ENCODE measurements at regions not wholly inside any gene's neighbourhood (a gene's known extent, or its start where the extent isn't known, plus 50 kb on each side); places are given as distances from the start of the nearest gene placed in this dataset.
A peak's percentile ranks its signal among the peaks of the same experiment; 100 is the strongest.
"Not testable (repeated sequence)": the region's sequence is repeated elsewhere in the genome, so short reads cannot be mapped to it uniquely, and the experiment has no call there.

DNA sequence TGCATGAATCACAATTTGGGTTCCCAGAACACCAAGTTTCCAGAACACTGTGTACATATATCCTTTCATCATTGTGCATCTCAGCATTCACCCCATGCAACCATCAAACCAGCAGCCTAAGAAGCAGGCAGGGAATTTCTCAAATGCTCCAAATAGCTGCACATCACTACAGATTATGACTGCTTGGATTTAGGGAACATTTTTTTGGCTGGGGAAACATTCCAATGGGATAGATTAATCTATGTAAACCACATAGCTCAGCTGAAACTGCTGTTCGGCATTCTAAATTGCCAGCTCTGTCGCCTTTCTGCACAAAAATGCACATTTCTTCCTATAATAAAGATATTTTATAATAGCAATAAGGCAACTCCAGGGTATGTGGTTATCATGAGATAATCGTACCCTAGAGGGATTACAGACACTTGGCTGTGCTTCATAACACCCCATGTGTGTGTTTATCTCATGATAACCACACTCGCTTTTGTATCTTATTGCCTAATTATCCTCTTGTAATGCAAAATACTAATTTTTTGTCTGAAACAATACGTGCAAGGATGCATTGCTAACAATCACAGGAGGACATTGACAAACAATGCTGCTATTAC, 483.7 kb upstream of the DPH6 start:
- H3K4me3 ChIP-seq (replicated peaks in 1 of 4; ENCODE audit: control extremely low read depth in 1 of 4, insufficient read depth in 1 of 4, low read depth in 3 of 4, low read length in 4 of 4) = no peak overlapping the region
- no peaks in the 10 kb centered on the region for H3K27me3 ChIP-seq (ENCODE audit: control insufficient read depth, insufficient read depth, low read length)
- H3K27ac ChIP-seq (ENCODE audit: insufficient read depth, low read length) = no peak overlapping the region
- H3K4me1 ChIP-seq (ENCODE audit: control insufficient read depth, extremely low read depth, insufficient read depth, low read length) = peaks cover 2% of the 10 kb centered on the region
- H3K36me3 ChIP-seq (ENCODE audit: control insufficient read depth, insufficient read depth, low read length) = no peaks in the 10 kb centered on the region
- no peaks in the 10 kb centered on the region for H3K9me3 ChIP-seq (ENCODE audit: control insufficient read depth, insufficient read depth, low read depth, low read length)
- no peak overlapping the region for H2AFZ ChIP-seq (ENCODE audit: low read length)
- H4K20me1 ChIP-seq (ENCODE audit: control insufficient read depth, extremely low read depth, insufficient read depth, low read length) = no peaks in the 10 kb centered on the region
- peak; percentile 67 to 86 for DNase-seq (ENCODE audit: low read depth in 2 of 2)
- TF ChIP-seq EZH2 (IDR thresholded peaks at IDR 0.05; ENCODE audit: low read length, missing control alignments) = no peak
- TF ChIP-seq, protein P1, sequence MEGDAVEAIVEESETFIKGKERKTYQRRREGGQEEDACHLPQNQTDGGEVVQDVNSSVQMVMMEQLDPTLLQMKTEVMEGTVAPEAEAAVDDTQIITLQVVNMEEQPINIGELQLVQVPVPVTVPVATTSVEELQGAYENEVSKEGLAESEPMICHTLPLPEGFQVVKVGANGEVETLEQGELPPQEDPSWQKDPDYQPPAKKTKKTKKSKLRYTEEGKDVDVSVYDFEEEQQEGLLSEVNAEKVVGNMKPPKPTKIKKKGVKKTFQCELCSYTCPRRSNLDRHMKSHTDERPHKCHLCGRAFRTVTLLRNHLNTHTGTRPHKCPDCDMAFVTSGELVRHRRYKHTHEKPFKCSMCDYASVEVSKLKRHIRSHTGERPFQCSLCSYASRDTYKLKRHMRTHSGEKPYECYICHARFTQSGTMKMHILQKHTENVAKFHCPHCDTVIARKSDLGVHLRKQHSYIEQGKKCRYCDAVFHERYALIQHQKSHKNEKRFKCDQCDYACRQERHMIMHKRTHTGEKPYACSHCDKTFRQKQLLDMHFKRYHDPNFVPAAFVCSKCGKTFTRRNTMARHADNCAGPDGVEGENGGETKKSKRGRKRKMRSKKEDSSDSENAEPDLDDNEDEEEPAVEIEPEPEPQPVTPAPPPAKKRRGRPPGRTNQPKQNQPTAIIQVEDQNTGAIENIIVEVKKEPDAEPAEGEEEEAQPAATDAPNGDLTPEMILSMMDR (conservative IDR thresholded peaks at IDR 0.05 in 1 of 2, IDR thresholded peaks at IDR 0.05 in 1 of 2; ENCODE audit: low read depth in 1 of 2, low read length in 2 of 2) = no peak
- H3K79me2 ChIP-seq (ENCODE audit: control insufficient read depth, insufficient read depth, low read length) = no peaks in the 10 kb centered on the region
- H3K9ac ChIP-seq (ENCODE audit: insufficient read depth, low read length) = no peak overlapping the region
- no peak overlapping the region for H3K4me2 ChIP-seq (ENCODE audit: extremely low read depth, insufficient read depth, low read length)

DNA sequence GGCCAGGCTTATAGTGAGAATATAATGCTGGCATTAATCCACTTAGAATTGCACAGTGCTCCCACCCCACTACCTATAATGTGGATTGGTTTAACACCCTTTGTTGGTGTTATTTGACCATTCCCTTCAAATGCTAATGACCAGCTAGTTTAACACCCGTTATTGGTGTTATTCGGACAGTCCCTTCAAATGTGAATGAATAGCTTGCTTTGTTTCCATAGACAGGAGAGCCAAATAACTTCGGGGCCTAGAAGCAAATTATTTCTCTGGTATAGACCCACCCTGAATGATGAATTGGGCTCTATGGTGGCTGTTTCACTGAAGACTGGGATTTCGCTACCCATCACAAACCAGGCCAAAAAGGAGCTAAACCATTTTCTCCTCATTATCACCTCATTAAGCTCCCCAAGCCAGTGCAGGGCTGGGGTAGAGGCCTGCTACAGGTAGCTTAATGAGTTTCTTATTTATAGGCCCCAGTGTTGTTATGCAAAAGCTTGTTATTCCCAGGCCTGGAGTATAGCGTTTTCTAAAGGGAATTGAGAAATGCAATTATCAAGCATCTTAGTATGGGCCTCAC, 494.1 kb upstream of the DPH6 start:
- Histone ChIP-seq H3K4me1 (ENCODE audit: control insufficient read depth, extremely low read depth, insufficient read depth, low read length) (no peaks in the 10 kb centered on the region), H3K27ac (ENCODE audit: insufficient read depth, low read length) (no peak overlapping the region), H3K9ac (ENCODE audit: insufficient read depth, low read length) (no peak overlapping the region), H3K9me3 (ENCODE audit: control insufficient read depth, insufficient read depth, low read depth, low read length) (no peaks in the 10 kb centered on the region), H3K27me3 (ENCODE audit: control insufficient read depth, insufficient read depth, low read length) (no peaks in the 10 kb centered on the region), H3K79me2 (ENCODE audit: control insufficient read depth, insufficient read depth, low read length) (no peaks in the 10 kb centered on the region), H3K36me3 (ENCODE audit: control insufficient read depth, insufficient read depth, low read length) (no peaks in the 10 kb centered on the region), H3K4me2 (ENCODE audit: extremely low read depth, insufficient read depth, low read length) (no peak overlapping the region), H2AFZ (ENCODE audit: low read length) (no peak overlapping the region), H4K20me1 (ENCODE audit: control insufficient read depth, extremely low read depth, insufficient read depth, low read length) (no peaks in the 10 kb centered on the region), H3K4me3 (replicated peaks in 1 of 4; ENCODE audit: control extremely low read depth in 1 of 4, insufficient read depth in 1 of 4, low read depth in 3 of 4, low read length in 4 of 4) (no peak overlapping the region)
- no peak for TF ChIP-seq EZH2 (IDR thresholded peaks at IDR 0.05; ENCODE audit: low read length, missing control alignments)
- TF ChIP-seq, protein P1 (conservative IDR thresholded peaks at IDR 0.05 in 1 of 2, IDR thresholded peaks at IDR 0.05 in 1 of 2; ENCODE audit: low read depth in 1 of 2, low read length in 2 of 2) = no peak
- DNase-seq (ENCODE audit: low read depth in 2 of 2) = no peak

DNA sequence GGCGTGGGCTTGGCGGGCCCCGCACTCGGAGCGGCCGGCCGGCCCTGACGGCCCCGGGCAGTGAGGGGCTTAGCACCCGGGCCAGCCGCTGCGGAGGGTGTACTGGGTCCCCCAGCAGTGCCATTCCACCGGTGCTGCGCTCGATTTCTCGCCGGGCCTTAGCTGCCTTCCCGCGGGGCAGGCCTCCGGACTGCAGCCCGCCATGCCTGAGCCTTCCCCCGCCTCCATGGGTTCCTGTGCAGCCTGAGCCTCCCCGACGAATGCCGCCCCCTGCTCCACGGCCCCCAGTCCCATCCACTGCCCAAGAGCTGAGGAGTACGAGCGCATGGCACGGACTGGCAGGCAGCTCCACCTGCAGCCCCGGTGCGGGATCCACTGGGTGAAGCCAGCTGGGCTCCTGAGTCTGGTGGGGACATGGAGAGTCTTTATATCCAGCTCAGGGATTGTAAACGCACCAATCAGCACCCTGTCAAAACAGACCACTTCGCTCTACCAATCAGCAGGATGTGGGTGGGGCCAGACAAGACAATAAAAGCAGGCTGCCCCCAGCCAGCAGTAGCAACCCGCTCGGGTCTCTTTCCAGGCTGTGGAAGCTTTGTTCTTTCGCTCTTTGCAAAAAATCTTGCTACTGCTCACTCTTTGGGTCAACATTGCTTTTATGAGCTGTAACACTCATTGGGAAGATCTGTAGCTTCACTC, 501.2 kb upstream of the DPH6 start:
- not testable (repeated sequence) for H3K4me3 ChIP-seq (replicated peaks in 1 of 4; ENCODE audit: control extremely low read depth in 1 of 4, insufficient read depth in 1 of 4, low read depth in 3 of 4, low read length in 4 of 4); H3K9me3 ChIP-seq (ENCODE audit: control insufficient read depth, insufficient read depth, low read depth, low read length); H3K36me3 ChIP-seq (ENCODE audit: control insufficient read depth, insufficient read depth, low read length); H3K27me3 ChIP-seq (ENCODE audit: control insufficient read depth, insufficient read depth, low read length); H3K79me2 ChIP-seq (ENCODE audit: control insufficient read depth, insufficient read depth, low read length); H2AFZ ChIP-seq (ENCODE audit: low read length); H3K9ac ChIP-seq (ENCODE audit: insufficient read depth, low read length); H3K4me1 ChIP-seq (ENCODE audit: control insufficient read depth, extremely low read depth, insufficient read depth, low read length); H3K4me2 ChIP-seq (ENCODE audit: extremely low read depth, insufficient read depth, low read length); H3K27ac ChIP-seq (ENCODE audit: insufficient read depth, low read length); DNase-seq (ENCODE audit: low read depth in 2 of 2); H4K20me1 ChIP-seq (ENCODE audit: control insufficient read depth, extremely low read depth, insufficient read depth, low read length)
